GM19351 (cell line): ENCODE measurements at regions not wholly inside any gene's neighbourhood (a gene's known extent, or its start where the extent isn't known, plus 50 kb on each side); places are given as distances from the start of the nearest gene placed in this dataset.
A peak's percentile ranks its signal among the peaks of the same experiment; 100 is the strongest.
"Not testable (repeated sequence)": the region's sequence is repeated elsewhere in the genome, so short reads cannot be mapped to it uniquely, and the experiment has no call there.

ENCODE experiments used
- ATAC-seq: cut with Tn5 transposase; IDR thresholded peaks from one replicate; pipeline ENCODE4 v1.9.1; 2021; ENCODE audit warnings: mild to moderate bottlenecking, moderate library complexity; ENCODE audit not compliant: unreplicated experiment

- no peak for ATAC-seq
These were observed 78.4 kb downstream of the NAPG start for GRCh38 chr18:10604182-10604581.

DNA sequence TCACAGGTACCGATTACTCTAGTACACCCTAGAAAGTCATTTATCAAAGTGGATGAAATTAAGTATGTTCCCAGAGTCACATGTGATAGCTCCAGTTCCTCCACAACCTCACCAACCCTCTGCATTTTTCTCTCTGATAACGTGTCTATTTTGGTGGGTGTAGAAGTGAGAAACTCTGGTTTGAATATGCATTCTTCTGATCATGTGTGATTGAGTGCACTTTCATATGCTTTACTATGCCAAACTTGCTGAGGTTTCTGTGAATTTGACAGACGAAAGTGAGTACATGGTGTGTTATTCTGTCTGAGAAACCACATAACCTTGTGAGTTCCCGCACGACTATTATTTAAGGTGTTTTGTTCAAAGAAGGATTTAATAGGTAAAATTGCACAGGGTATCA lies 81.1 kb downstream of the NAPG start:
- peak; percentile 64 for ATAC-seq

DNA sequence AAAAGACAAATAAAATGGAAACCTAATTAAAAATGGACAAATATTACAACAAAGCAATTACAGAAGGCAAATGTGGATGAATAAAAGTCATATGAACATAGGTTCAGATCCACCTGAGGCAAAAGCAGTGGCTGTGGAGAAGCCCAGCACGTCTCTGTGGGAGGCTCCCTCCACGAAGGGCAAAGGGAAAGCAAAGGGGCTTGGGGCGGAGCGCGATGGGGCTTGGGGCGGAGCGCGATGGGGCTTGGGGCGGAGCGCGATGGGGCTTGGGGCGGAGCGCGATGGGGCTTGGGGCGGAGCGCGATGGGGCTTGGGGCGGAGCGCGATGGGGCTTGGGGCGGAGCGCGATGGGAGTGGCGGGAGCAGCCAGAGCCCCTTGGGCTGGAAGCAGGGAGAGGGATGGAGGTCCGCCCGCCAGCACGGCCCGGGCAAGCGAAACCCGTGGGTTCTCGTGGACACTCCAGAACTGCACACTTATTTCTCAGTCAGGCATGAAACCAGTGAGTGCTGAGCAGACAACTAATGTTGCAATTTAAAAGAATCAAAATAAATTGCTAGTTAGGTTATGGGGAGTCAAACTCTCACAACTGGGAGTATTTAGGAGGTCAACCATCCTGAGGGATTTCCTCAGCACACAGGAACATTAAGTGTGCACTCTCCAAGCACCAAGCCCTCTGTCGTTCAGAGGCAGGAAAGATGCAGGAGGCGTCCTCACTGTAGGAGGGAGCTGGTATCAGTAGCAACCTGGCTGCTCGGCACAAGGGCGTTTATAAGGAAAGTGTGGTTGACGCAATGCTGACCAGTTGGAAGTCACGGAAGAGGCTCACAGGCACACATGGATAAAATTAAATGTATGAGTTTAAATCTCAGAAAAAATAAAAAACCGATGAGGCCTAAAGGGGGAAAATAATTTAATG lies 81.8 kb downstream of the NAPG start:
- ATAC-seq = not testable (repeated sequence)

DNA sequence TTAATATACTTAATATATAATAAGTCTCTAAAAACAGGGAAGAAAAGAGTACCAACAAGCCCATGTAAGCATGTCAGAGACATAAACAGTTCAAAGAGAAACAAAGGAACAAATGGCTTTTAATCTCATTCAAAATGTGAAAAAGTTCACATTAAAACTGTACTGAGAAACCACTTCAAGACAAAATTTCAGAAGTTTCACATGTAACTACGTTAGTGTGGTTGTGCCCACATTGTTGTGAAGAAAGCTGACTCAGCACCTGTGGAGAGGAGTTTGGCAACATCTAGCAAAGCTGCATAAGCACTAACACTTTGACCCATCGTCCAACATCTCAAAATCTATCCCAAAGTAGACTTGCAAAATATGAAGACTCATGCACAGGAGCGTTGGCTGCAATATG lies 82.6 kb downstream of the NAPG start:
- not testable (repeated sequence) for ATAC-seq

DNA sequence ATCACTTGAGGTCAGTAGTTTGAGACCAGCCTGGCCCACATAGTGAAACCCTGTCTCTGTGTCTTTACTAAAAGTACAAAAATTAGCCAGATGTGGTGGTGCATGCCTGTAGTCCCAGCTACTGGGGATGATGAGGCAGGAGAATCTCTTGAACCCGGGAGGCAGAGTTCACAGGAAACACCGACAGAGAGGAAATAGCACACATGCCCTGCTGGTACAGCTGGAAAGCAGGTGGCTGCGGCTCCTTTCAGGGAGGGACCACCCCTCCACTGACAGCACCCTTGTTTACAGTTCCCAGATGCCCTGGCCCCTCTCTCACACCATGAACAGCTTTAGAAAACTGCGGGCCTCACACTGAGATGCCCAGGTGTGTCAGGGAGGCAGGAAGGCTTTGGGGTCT lies 83.2 kb downstream of the NAPG start:
- ATAC-seq = not testable (repeated sequence)

GRCh38 chr18:10613226-10613625 lies 87.4 kb downstream of the NAPG start:
- not testable (repeated sequence) for ATAC-seq

GRCh38 chr18:10616714-10617113 lies 90.9 kb downstream of the NAPG start:
- not testable (repeated sequence) for ATAC-seq

GRCh38 chr18:10618797-10619196 lies 93.0 kb downstream of the NAPG start:
- ATAC-seq = not testable (repeated sequence)

DNA sequence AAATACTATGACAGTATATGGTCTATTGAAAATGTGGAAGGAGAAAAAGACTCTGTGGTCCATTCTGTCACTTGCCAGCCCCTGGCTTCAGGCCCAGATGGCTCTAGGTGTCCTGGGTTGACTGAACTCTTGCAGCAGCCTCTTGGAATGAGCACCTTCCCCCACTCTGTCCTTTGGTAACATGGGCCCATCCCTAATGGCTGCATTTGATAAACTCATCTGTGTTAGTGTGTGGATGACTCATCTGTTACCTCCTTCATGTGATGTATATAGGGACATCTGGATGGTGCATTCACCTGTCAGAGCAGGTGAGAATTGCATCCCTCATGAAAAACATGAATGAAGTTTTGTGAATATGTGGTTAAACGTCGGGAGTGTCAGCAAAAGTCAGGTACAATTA lies 93.5 kb downstream of the NAPG start:
- ATAC-seq = not testable (repeated sequence)

GRCh38 chr18:10619833-10620232 lies 94.0 kb downstream of the NAPG start:
- not testable (repeated sequence) for ATAC-seq
